Activated CD8-positive, alpha-beta T cell treated with anti-CD3 and anti-CD28 coated beads for 36 hours (primary cell): ENCODE measurements at regions not wholly inside any gene's neighbourhood (a gene's known extent, or its start where the extent isn't known, plus 50 kb on each side); places are given as distances from the start of the nearest gene placed in this dataset.

ENCODE experiments used
- ATAC-seq: fragments of 200-7000 bp; cut with Tn5 transposase; one replicate; pipeline ENCODE4 v1.10.0; 2021; ENCODE audit warnings: mild to moderate bottlenecking, moderate library complexity
- CTCF ChIA-PET: fragments of 350-600 bp; sonication (Branson Sonifier 250); formaldehyde crosslinking; loops from one replicate; lab custom pipeline; 2021; ENCODE audit warnings: antibody characterized with exemption; lab: Charles Lee
- POLR2A ChIA-PET: fragments of 350-600 bp; sonication (Branson Sonifier 250); formaldehyde crosslinking; loops from one replicate; lab custom pipeline; 2021; ENCODE audit warnings: antibody characterized with exemption; lab: Charles Lee
- DNase-seq: peaks from one replicate; pipeline ENCODE4 v3.0.0-alpha.2; 2020
- H3K27ac Mint-ChIP-seq: one replicate; pipeline ENCODE4 v1.8.0; 2021; ENCODE audit warnings: mild to moderate bottlenecking, mixed read lengths
- H3K27me3 Mint-ChIP-seq: one replicate; pipeline ENCODE4 v1.8.0; 2021; ENCODE audit warnings: mixed read lengths
- H3K36me3 Mint-ChIP-seq: one replicate; pipeline ENCODE4 v1.8.0; 2021; ENCODE audit warnings: low read depth, mixed read lengths
- H3K4me1 Mint-ChIP-seq: one replicate; pipeline ENCODE4 v1.8.0; 2021; ENCODE audit warnings: low read depth, mixed read lengths
- H3K4me3 Mint-ChIP-seq: one replicate; pipeline ENCODE4 v1.8.0; 2021; ENCODE audit warnings: mild to moderate bottlenecking, moderate library complexity, mixed read lengths
- H3K9me3 Mint-ChIP-seq: one replicate; pipeline ENCODE4 v1.8.0; 2021; ENCODE audit warnings: mixed read lengths
- CTCF ChIP-seq: fragments of 200-600 bp; IDR thresholded peaks from one replicate; pipeline ENCODE4 v1.8.0; 2022; ENCODE audit warnings: antibody characterized with exemption, mild to moderate bottlenecking
- intact Hi-C: fragments of 100-400 bp; cut with micrococcal nuclease; formaldehyde crosslinking; loops from one replicate; pipeline ENCODE4 v1.10.0; 2022

- no peaks in the 10 kb centered on the region for H3K36me3 Mint-ChIP-seq
- H3K9me3 Mint-ChIP-seq: no peaks in the 10 kb centered on the region
- ChIA-PET CTCF (no interaction called here), POLR2A (no interaction called here)
- ATAC-seq (no peak), DNase-seq (no peak)
- no peak overlapping the region for H3K27ac Mint-ChIP-seq
- H3K4me1 Mint-ChIP-seq: no peaks in the 10 kb centered on the region
- H3K27me3 Mint-ChIP-seq: no peaks in the 10 kb centered on the region
- TF ChIP-seq CTCF: no peak
- intact Hi-C loops: no loop called here
- H3K4me3 Mint-ChIP-seq: no peak overlapping the region
Measured at GRCh38 chr10:121131426-121132265, 280.5 kb downstream of the WDR11 start.

- CTCF ChIA-PET: interaction anchor here (1.2 kb wide), 1 partner anchor 10 kb away, joined by 3 read pairs; no protein-coding TSS in a partner anchor
- H3K36me3 Mint-ChIP-seq: no peaks in the 10 kb centered on the region
- no peaks in the 10 kb centered on the region for H3K9me3 Mint-ChIP-seq
- TF ChIP-seq CTCF: no peak
- POLR2A ChIA-PET: no interaction called here
- intact Hi-C loops: no loop called here
- no peaks in the 10 kb centered on the region for H3K27me3 Mint-ChIP-seq
- DNase-seq (no peak), ATAC-seq (no peak)
- no peaks in the 10 kb centered on the region for H3K4me1 Mint-ChIP-seq
- no peak overlapping the region for H3K4me3 Mint-ChIP-seq
- no peak overlapping the region for H3K27ac Mint-ChIP-seq
Measured at GRCh38 chr10:121132273-121132672, 281.1 kb downstream of the WDR11 start.

- no peak for TF ChIP-seq CTCF
- POLR2A ChIA-PET: no interaction called here
- CTCF ChIA-PET: no interaction called here
- no peaks in the 10 kb centered on the region for H3K27me3 Mint-ChIP-seq
- intact Hi-C loops: no loop called here
- ATAC-seq (no peak), DNase-seq (no peak)
- H3K36me3 Mint-ChIP-seq: no peaks in the 10 kb centered on the region
- H3K27ac Mint-ChIP-seq: no peak overlapping the region
- no peaks in the 10 kb centered on the region for H3K9me3 Mint-ChIP-seq
- H3K4me1 Mint-ChIP-seq: no peaks in the 10 kb centered on the region
- no peak overlapping the region for H3K4me3 Mint-ChIP-seq
Measured at GRCh38 chr10:121133901-121134300, 282.7 kb downstream of the WDR11 start.

GRCh38 chr10:121134711-121135110, 283.5 kb downstream of the WDR11 start:
- ChIA-PET POLR2A (interaction anchor here (1.0 kb wide), 1 partner anchor 12 kb away, joined by 3 read pairs; no protein-coding TSS in a partner anchor), CTCF (no interaction called here)
- ATAC-seq (no peak), DNase-seq (no peak)
- H3K27me3 Mint-ChIP-seq: no peaks in the 10 kb centered on the region
- no peak overlapping the region for H3K4me3 Mint-ChIP-seq
- H3K4me1 Mint-ChIP-seq: no peaks in the 10 kb centered on the region
- no peaks in the 10 kb centered on the region for H3K9me3 Mint-ChIP-seq
- no peak overlapping the region for H3K27ac Mint-ChIP-seq
- no peak for TF ChIP-seq CTCF
- no peaks in the 10 kb centered on the region for H3K36me3 Mint-ChIP-seq
- intact Hi-C loops: no loop called here

GRCh38 chr10:121135512-121135911, 284.4 kb downstream of the WDR11 start:
- ChIA-PET POLR2A (interaction anchor here (1.0 kb wide), 1 partner anchor 13 kb away, joined by 3 read pairs; no protein-coding TSS in a partner anchor), CTCF (no interaction called here)
- TF ChIP-seq CTCF: no peak
- Mint-ChIP-seq H3K27ac (no peak overlapping the region), H3K9me3 (no peaks in the 10 kb centered on the region), H3K27me3 (no peaks in the 10 kb centered on the region), H3K4me1 (no peaks in the 10 kb centered on the region), H3K36me3 (no peaks in the 10 kb centered on the region), H3K4me3 (no peak overlapping the region)
- DNase-seq (no peak), ATAC-seq (no peak)
- intact Hi-C loops: no loop called here
